ENCODE measurements at regions not wholly inside any gene's neighbourhood (a gene's known extent, or its start where the extent isn't known, plus 50 kb on each side); places are given as distances from the start of the nearest gene placed in this dataset.

DNA sequence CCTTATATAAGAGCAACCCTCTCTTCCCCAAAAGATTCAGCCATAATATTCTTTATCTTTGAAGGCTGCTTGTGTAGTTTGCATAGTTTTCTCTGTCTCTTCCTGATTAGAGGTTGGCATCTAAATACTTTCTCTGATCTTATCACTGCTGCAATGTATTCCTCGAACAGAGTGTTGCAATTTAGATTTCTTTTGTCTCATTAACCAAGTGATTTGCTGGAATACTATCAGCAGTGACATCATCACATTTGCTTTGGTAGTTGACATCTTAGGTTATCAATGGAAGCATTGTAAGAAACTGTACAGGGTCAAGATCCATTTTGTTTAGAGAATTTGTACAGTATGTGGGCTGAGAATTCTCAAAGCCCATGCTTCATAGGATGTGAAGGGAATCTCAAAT lies 72.0 kb upstream of the NEUROD1 start:
- TF ChIP-seq POLR2AphosphoS5 (IDR thresholded peaks at IDR 0.05), result no peak
- no peak for TF ChIP-seq POLR2A (IDR thresholded peaks at IDR 0.05)
- no peak for TF ChIP-seq EP300 (IDR thresholded peaks at IDR 0.05)
- TF ChIP-seq, protein P1, sequence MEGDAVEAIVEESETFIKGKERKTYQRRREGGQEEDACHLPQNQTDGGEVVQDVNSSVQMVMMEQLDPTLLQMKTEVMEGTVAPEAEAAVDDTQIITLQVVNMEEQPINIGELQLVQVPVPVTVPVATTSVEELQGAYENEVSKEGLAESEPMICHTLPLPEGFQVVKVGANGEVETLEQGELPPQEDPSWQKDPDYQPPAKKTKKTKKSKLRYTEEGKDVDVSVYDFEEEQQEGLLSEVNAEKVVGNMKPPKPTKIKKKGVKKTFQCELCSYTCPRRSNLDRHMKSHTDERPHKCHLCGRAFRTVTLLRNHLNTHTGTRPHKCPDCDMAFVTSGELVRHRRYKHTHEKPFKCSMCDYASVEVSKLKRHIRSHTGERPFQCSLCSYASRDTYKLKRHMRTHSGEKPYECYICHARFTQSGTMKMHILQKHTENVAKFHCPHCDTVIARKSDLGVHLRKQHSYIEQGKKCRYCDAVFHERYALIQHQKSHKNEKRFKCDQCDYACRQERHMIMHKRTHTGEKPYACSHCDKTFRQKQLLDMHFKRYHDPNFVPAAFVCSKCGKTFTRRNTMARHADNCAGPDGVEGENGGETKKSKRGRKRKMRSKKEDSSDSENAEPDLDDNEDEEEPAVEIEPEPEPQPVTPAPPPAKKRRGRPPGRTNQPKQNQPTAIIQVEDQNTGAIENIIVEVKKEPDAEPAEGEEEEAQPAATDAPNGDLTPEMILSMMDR (IDR thresholded peaks at IDR 0.05), result no peak
- WGBS, 2 donors, result 0 to 17% methylated on average over 1 of the region's 1 CpG
- Histone ChIP-seq H3K9me3 (no peaks in the 10 kb centered on the region), H3K4me1 (no peaks in the 10 kb centered on the region), H3K27ac (no peak overlapping the region), H3K4me3 (no peak overlapping the region), H3K36me3 (no peaks in the 10 kb centered on the region), H3K27me3 (no peaks in the 10 kb centered on the region)
- DNase-seq, result no peak
- ATAC-seq (ENCODE audit: low FRiP score in 2 of 2), result no peak

DNA sequence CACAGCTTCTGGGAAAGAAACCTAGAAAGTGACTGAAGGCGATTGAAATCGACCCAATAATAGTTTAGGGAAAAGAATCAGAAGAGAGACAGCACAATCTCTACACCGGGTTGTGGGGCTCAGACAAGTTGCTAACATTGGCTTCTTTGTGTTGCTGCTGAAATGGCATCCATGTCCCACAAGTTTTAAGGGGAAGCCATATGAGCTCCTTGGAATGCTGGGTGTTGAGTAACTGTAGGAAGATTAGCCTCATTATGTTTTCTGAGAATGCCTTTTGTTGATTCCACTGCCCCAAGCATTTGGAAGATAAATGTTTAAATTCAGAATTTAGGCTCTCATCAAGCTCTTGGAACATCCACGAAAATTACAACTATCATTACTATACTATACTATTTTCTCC lies 73.4 kb upstream of the NEUROD1 start:
- Histone ChIP-seq H3K36me3 (no peaks in the 10 kb centered on the region), H3K4me1 (no peaks in the 10 kb centered on the region), H3K9me3 (no peaks in the 10 kb centered on the region), H3K4me3 (no peak overlapping the region), H3K27me3 (no peaks in the 10 kb centered on the region), H3K27ac (no peak overlapping the region)
- ATAC-seq (ENCODE audit: low FRiP score in 2 of 2), result no peak
- TF ChIP-seq, protein P1 (IDR thresholded peaks at IDR 0.05), result no peak
- TF ChIP-seq EP300 (IDR thresholded peaks at IDR 0.05), result no peak
- TF ChIP-seq POLR2A (IDR thresholded peaks at IDR 0.05), result no peak
- no peak for TF ChIP-seq POLR2AphosphoS5 (IDR thresholded peaks at IDR 0.05)
- 93 to 94% methylated on average over 4 of the region's 4 CpGs for WGBS, 2 donors
- no peak for DNase-seq

DNA sequence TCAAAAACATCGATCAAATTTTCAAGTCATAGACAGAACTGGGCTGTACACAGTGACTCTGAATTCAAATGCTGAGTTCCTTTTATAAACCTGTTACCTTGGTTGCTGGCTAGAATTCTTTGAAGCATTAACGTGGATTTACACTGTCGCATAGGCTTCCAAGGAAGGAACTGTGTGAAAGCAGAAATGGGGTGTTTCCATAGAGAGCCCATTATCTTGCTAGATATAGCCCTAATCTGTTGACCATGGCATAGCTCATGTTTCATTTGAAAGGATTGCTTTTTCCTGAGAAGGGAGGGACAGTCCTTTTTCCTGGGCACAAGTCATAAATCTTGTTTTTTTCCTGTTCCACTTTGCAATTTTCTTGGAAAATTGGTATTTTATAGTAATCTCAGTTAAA lies 73.8 kb upstream of the NEUROD1 start:
- Histone ChIP-seq H3K4me3 (no peak overlapping the region), H3K36me3 (no peaks in the 10 kb centered on the region), H3K27me3 (no peaks in the 10 kb centered on the region), H3K9me3 (no peaks in the 10 kb centered on the region), H3K4me1 (no peaks in the 10 kb centered on the region), H3K27ac (no peak overlapping the region)
- WGBS, 2 donors, result 89 to 99% methylated on average over 3 of the region's 3 CpGs
- ATAC-seq (ENCODE audit: low FRiP score in 2 of 2) (no peak), DNase-seq (no peak)
- TF ChIP-seq, protein P1 (IDR thresholded peaks at IDR 0.05), result no peak
- TF ChIP-seq POLR2A (IDR thresholded peaks at IDR 0.05) (no peak), POLR2AphosphoS5 (IDR thresholded peaks at IDR 0.05) (no peak), EP300 (IDR thresholded peaks at IDR 0.05) (no peak)

DNA sequence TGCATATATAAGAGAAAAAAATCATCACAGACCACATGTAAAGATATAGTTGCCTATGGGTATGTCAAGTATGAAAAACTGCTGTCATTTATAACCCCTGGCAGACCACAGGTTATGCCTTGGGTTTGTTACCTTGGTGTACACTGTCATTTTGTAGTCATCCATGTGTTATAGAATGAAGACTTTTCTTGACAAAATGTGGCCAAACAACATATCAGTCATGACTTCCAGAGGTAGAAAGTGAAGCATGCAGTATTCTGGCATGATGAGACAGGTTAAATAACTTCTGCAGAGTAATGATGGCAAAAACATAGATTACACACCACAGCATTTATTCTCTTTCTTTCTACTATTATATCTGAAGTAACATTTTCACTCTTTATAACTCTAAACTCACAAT lies 74.9 kb upstream of the NEUROD1 start:
- Histone ChIP-seq H3K27me3 (no peaks in the 10 kb centered on the region), H3K4me1 (no peaks in the 10 kb centered on the region), H3K27ac (no peak overlapping the region), H3K9me3 (no peaks in the 10 kb centered on the region), H3K36me3 (no peaks in the 10 kb centered on the region), H3K4me3 (no peak overlapping the region)
- DNase-seq (no peak), ATAC-seq (ENCODE audit: low FRiP score in 2 of 2) (no peak)
- TF ChIP-seq POLR2A (IDR thresholded peaks at IDR 0.05), result no peak
- no peak for TF ChIP-seq POLR2AphosphoS5 (IDR thresholded peaks at IDR 0.05)
- TF ChIP-seq EP300 (IDR thresholded peaks at IDR 0.05), result no peak
- TF ChIP-seq, protein P1 (IDR thresholded peaks at IDR 0.05), result no peak

- TF ChIP-seq, protein P1 (IDR thresholded peaks at IDR 0.05), result no peak
- TF ChIP-seq POLR2A (IDR thresholded peaks at IDR 0.05), result no peak
- no peak for TF ChIP-seq EP300 (IDR thresholded peaks at IDR 0.05)
- TF ChIP-seq POLR2AphosphoS5 (IDR thresholded peaks at IDR 0.05), result no peak
- ATAC-seq (ENCODE audit: low FRiP score in 2 of 2) (no peak), DNase-seq (no peak)
- WGBS, 2 donors, result 67 to 68% methylated on average over 2 of the region's 2 CpGs
- H3K27ac ChIP-seq, result no peak overlapping the region
- no peaks in the 10 kb centered on the region for H3K9me3 ChIP-seq
- no peak overlapping the region for H3K4me3 ChIP-seq
- H3K4me1 ChIP-seq, result no peaks in the 10 kb centered on the region
- no peaks in the 10 kb centered on the region for H3K36me3 ChIP-seq
- H3K27me3 ChIP-seq, result no peaks in the 10 kb centered on the region
Measured at GRCh38 chr2:181760521-181760920, 80.2 kb upstream of the NEUROD1 start.

All from upper lobe of left lung (tissue), 6 donors.